A549 (cell line): ENCODE measurements at regions not wholly inside any gene's neighbourhood (a gene's known extent, or its start where the extent isn't known, plus 50 kb on each side); places are given as distances from the start of the nearest gene placed in this dataset.

Experiments
- ATAC-seq, 2 experiments: fragments of 200-7000 bp in 1 of 2; fragments of >200 bp in 1 of 2; cut with Nextera tagmentation in 1 of 2; cut with Tn5 transposase in 1 of 2; 3 replicates each; pipeline versions ENCODE4 v1.8.0 to v1.9.1; 2018 to 2020; ENCODE audit warnings: mild to moderate bottlenecking in 1 of 2, moderate library complexity in 1 of 2
- CTCF ChIA-PET: fragments of 300-600 bp; sonication (Branson Sonifier 250); formaldehyde crosslinking; extraction: SDS; loops from one replicate; lab custom pipeline; 2021; ENCODE audit warnings: antibody characterized with exemption, inconsistent platforms; lab: Yijun Ruan, JAX
- POLR2A ChIA-PET: fragments of 350-600 bp; formaldehyde crosslinking; extraction: SDS; loops from one replicate; lab custom pipeline; 2021; ENCODE audit warnings: antibody characterized with exemption, inconsistent platforms; lab: Yijun Ruan, JAX
- DNase-seq, 2 experiments: peaks; one replicate each; pipeline versions ENCODE4 v3.0.0 to v3.0.0-alpha.2; 2011 to 2016; ENCODE audit warnings: low read depth in 1 of 2, low spot score in 1 of 2
- FAIRE-seq: peaks from 2 replicates; lab custom pipeline; 2011; peaks lifted over from hg19 to GRCh38; lab: Jason Lieb, UNC
- H3K27ac ChIP-seq, 2 experiments: fragments of >200 bp; sonication (Bioruptor Twin); formaldehyde crosslinking; 3 replicates each; pipeline ENCODE4 v1.5.1; 2016 to 2017
- H3K4me1 ChIP-seq: fragments of >200 bp; sonication (Bioruptor Twin); formaldehyde crosslinking; 3 replicates; pipeline ENCODE4 v1.6.1; 2016
- H3K4me2 ChIP-seq: fragments of >200 bp; sonication (Bioruptor Twin); formaldehyde crosslinking; 3 replicates; pipeline ENCODE4 v1.6.1; 2016
- H3K4me3 ChIP-seq: fragments of >200 bp; sonication (Bioruptor Twin); formaldehyde crosslinking; 3 replicates; pipeline ENCODE4 v1.5.1; 2016
- H3K9me3 ChIP-seq: fragments of >200 bp; sonication (Bioruptor Twin); formaldehyde crosslinking; 3 replicates; pipeline ENCODE4 v1.6.1; 2016
- BCL3 ChIP-seq: fragments of >200 bp; sonication (Bioruptor Twin); formaldehyde crosslinking; IDR thresholded peaks from 3 replicates; pipeline ENCODE4 v1.6.1; 2016
- CBX2 ChIP-seq: fragments of 200-600 bp; sonication (generic); IDR thresholded peaks from 2 replicates; pipeline ENCODE4 v1.6.1; 2016; ENCODE audit warnings: low read depth, mild to moderate bottlenecking, borderline replicate concordance
- CBX8 ChIP-seq: fragments of 200-600 bp; sonication (generic); IDR thresholded peaks from 2 replicates; pipeline ENCODE4 v1.6.1; 2016
- CEBPB ChIP-seq, 2 experiments: fragments of >200 bp in 1 of 2; sonication (Bioruptor Twin) in 1 of 2; formaldehyde crosslinking in 1 of 2; IDR thresholded peaks; 2 replicates each; pipeline ENCODE4 v1.6.1; 2012 to 2016
- E2F6 ChIP-seq: IDR thresholded peaks from 2 replicates; pipeline ENCODE4 v1.6.1; 2012; ENCODE audit warnings: low read depth, borderline replicate concordance
- FOXS1 ChIP-seq: fragments of 250-450 bp; sonication (Bioruptor Pico); IDR thresholded peaks from 2 replicates; pipeline ENCODE4 v1.5.0; 2020; ENCODE audit warnings: mild to moderate bottlenecking, moderate library complexity
- GATA3 ChIP-seq: IDR thresholded peaks from 2 replicates; pipeline ENCODE4 v1.6.1; 2012; ENCODE audit warnings: borderline replicate concordance
- HEYL ChIP-seq: fragments of 250-450 bp; sonication (Bioruptor Pico); IDR thresholded peaks from 2 replicates; pipeline ENCODE4 v1.8.0; 2021; ENCODE audit warnings: mild to moderate bottlenecking, moderate library complexity
- HMGXB4 ChIP-seq: fragments of 250-450 bp; sonication (Bioruptor Pico); IDR thresholded peaks from 2 replicates; pipeline ENCODE4 v1.5.0; 2021; ENCODE audit warnings: mild to moderate bottlenecking, moderate library complexity, borderline replicate concordance
- HOXA7 ChIP-seq: fragments of 250-450 bp; sonication (Bioruptor Pico); IDR thresholded peaks from 2 replicates; pipeline ENCODE4 v1.5.0; 2020; ENCODE audit warnings: mild to moderate bottlenecking, moderate library complexity
- JUNB ChIP-seq: fragments of >200 bp; sonication (Bioruptor Twin); formaldehyde crosslinking; IDR thresholded peaks from 2 replicates; pipeline ENCODE4 v1.6.1; 2016
- KDM1A ChIP-seq: fragments of 200-600 bp; sonication (generic); IDR thresholded peaks from 2 replicates; pipeline ENCODE4 v1.6.1; 2016; ENCODE audit warnings: low read depth, mild to moderate bottlenecking
- KDM5A ChIP-seq: fragments of 200-600 bp; sonication (generic); IDR thresholded peaks from 2 replicates; pipeline ENCODE4 v1.6.1; 2016; ENCODE audit warnings: antibody characterized with exemption, mild to moderate bottlenecking
- MYC ChIP-seq: IDR thresholded peaks from 2 replicates; pipeline ENCODE4 v1.6.1; 2012; ENCODE audit warnings: mild to moderate bottlenecking, inconsistent platforms, low read length, improper control_type of control experiment, borderline replicate concordance
- NPAS2 ChIP-seq: fragments of 250-450 bp; sonication (Bioruptor Pico); IDR thresholded peaks from 2 replicates; pipeline ENCODE4 v1.8.0; 2022; ENCODE audit warnings: mild to moderate bottlenecking, moderate library complexity, borderline replicate concordance
- NR3C1 ChIP-seq: fragments of >200 bp; sonication (Bioruptor Twin); formaldehyde crosslinking; IDR thresholded peaks from 3 replicates; pipeline ENCODE4 v1.6.1; 2017
- RCOR1 ChIP-seq: fragments of 150-350 bp; IDR thresholded peaks from 2 replicates; pipeline ENCODE4 v1.6.1; 2014; ENCODE audit warnings: antibody characterized with exemption, low read length, low read depth
- RFX5 ChIP-seq: fragments of 450-650 bp; IDR thresholded peaks from 2 replicates; pipeline ENCODE4 v1.7.1; 2014; ENCODE audit warnings: antibody characterized with exemption, mild to moderate bottlenecking, moderate library complexity
- SMC3 ChIP-seq: fragments of >200 bp; sonication (Bioruptor Twin); formaldehyde crosslinking; IDR thresholded peaks from 3 replicates; pipeline ENCODE4 v1.6.1; 2018; ENCODE audit warnings: inconsistent platforms
- TP53 ChIP-seq: fragments of 250-450 bp; sonication (Bioruptor Pico); IDR thresholded peaks from 2 replicates; pipeline ENCODE4 v1.5.0; 2021; ENCODE audit warnings: mild to moderate bottlenecking, moderate library complexity
- ZC3H11A ChIP-seq: fragments of 450-650 bp; IDR thresholded peaks from 2 replicates; pipeline ENCODE4 v1.6.1; 2014; ENCODE audit warnings: antibody characterized with exemption, mild to moderate bottlenecking
- ZFP36 ChIP-seq: fragments of 450-650 bp; IDR thresholded peaks from 2 replicates; pipeline ENCODE4 v1.6.1; 2014; ENCODE audit warnings: borderline replicate concordance; ENCODE audit not compliant: partially characterized antibody
- ZNF302 ChIP-seq: fragments of 250-450 bp; sonication (Bioruptor Pico); IDR thresholded peaks from 2 replicates; pipeline ENCODE4 v1.9.0; 2021; ENCODE audit warnings: inconsistent platforms, mild to moderate bottlenecking, moderate library complexity
- ZSCAN20 ChIP-seq: fragments of 250-450 bp; sonication (Bioruptor Pico); IDR thresholded peaks from 2 replicates; pipeline ENCODE4 v1.8.0; 2022; ENCODE audit warnings: mild to moderate bottlenecking, moderate library complexity
- WGBS: methylation state at CpG from one replicate; pipeline ENCODE4 v1.1.6; 2017; ENCODE audit errors: missing lambda C conversion rate; 5-methylcytosine and 5-hydroxymethylcytosine counted together
- TF ChIP-seq, protein P1 (sequence below): fragments of 200-600 bp; sonication (generic); IDR thresholded peaks from 2 replicates; pipeline ENCODE4 v1.6.1; 2016; ENCODE audit warnings: antibody characterized with exemption, mild to moderate bottlenecking, moderate library complexity
- TF ChIP-seq, protein P2 (sequence below): fragments of 450-650 bp; IDR thresholded peaks from 2 replicates; pipeline ENCODE4 v1.6.1; 2014; ENCODE audit warnings: antibody characterized with exemption
- TF ChIP-seq, protein P3 (sequence below): IDR thresholded peaks from 2 replicates; pipeline ENCODE4 v1.6.1; 2012

DNA sequence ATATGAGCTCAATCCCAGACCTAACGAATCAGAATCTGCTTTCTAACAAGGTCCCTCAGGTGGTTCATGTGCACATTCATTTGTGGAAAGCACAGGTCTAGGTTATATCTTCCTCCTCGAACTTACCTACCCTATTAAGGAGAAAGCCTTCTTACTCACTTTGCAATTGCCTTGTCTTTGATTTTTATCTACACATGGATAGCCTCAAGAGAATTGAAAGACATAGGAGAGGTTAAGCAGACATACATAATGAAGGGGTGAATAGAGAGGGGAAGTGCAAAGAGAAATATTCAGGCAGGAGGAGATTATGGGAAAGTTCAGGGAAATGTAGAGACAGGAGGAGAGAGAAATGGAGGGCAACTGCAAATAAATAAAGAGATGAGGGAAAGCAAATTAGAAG, 422.9 kb upstream of the ADAMTS9 start:
- Histone ChIP-seq H3K9me3 (no peaks in the 10 kb centered on the region), H3K4me3 (no peak overlapping the region), H3K4me1 (no peaks in the 10 kb centered on the region), H3K4me2 (no peak overlapping the region), H3K27ac (no peak overlapping the region)
- CTCF ChIA-PET, result no interaction called here
- POLR2A ChIA-PET, result no interaction called here
- ATAC-seq, result no peak
- FAIRE-seq, result no peak
- DNase-seq, result no peak
- TF ChIP-seq KDM5A, result no peak
- TF ChIP-seq ZSCAN20 (CRISPR knock-in tag), result no peak
- TF ChIP-seq, protein P1, sequence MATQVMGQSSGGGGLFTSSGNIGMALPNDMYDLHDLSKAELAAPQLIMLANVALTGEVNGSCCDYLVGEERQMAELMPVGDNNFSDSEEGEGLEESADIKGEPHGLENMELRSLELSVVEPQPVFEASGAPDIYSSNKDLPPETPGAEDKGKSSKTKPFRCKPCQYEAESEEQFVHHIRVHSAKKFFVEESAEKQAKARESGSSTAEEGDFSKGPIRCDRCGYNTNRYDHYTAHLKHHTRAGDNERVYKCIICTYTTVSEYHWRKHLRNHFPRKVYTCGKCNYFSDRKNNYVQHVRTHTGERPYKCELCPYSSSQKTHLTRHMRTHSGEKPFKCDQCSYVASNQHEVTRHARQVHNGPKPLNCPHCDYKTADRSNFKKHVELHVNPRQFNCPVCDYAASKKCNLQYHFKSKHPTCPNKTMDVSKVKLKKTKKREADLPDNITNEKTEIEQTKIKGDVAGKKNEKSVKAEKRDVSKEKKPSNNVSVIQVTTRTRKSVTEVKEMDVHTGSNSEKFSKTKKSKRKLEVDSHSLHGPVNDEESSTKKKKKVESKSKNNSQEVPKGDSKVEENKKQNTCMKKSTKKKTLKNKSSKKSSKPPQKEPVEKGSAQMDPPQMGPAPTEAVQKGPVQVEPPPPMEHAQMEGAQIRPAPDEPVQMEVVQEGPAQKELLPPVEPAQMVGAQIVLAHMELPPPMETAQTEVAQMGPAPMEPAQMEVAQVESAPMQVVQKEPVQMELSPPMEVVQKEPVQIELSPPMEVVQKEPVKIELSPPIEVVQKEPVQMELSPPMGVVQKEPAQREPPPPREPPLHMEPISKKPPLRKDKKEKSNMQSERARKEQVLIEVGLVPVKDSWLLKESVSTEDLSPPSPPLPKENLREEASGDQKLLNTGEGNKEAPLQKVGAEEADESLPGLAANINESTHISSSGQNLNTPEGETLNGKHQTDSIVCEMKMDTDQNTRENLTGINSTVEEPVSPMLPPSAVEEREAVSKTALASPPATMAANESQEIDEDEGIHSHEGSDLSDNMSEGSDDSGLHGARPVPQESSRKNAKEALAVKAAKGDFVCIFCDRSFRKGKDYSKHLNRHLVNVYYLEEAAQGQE, result no peak
- no peak for TF ChIP-seq BCL3
- no peak for TF ChIP-seq GATA3
- TF ChIP-seq JUNB, result no peak
- no peak for TF ChIP-seq ZFP36
- no peak for TF ChIP-seq NPAS2 (CRISPR knock-in tag)
- no peak for TF ChIP-seq RCOR1
- no peak for TF ChIP-seq CBX8
- TF ChIP-seq RFX5, result no peak
- no peak for TF ChIP-seq FOXS1 (CRISPR knock-in tag)
- TF ChIP-seq MYC, result no peak
- WGBS, result 0% methylated on average over 2 of the region's 2 CpGs

DNA sequence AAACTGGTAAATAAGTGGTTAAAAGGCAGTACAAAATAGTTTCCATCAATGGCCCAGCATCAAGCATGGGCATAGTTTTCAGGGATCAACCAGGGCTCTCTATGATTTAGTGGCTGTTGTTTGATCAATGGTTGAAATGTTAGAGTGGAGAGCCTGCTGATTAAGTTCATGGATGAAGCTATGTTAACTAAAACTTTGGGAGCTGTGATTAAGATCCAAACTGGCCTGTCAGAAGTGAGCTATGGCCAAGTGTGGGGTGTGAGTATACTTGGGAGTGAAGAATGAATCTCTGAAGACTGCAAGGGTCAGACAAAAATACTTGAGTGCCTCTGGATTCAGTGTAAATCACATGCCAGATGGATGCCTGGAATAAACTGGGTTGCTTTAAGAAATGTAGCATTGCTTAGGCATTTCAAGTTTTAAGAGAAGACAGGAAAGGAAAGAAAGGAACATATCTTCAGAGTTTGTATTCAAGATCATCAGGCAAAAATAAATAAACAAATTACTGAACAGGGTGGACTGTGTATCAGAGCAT, 422.2 kb upstream of the ADAMTS9 start:
- DNase-seq (no peak), FAIRE-seq (no peak), ATAC-seq (no peak)
- POLR2A ChIA-PET, result no interaction called here
- H3K9me3 ChIP-seq, result no peaks in the 10 kb centered on the region
- H3K27ac ChIP-seq, result no peak overlapping the region
- no peak overlapping the region for H3K4me2 ChIP-seq
- CTCF ChIA-PET, result no interaction called here
- TF ChIP-seq ZNF302 (CRISPR knock-in tag), result no peak
- no peak overlapping the region for H3K4me3 ChIP-seq
- no peaks in the 10 kb centered on the region for H3K4me1 ChIP-seq

DNA sequence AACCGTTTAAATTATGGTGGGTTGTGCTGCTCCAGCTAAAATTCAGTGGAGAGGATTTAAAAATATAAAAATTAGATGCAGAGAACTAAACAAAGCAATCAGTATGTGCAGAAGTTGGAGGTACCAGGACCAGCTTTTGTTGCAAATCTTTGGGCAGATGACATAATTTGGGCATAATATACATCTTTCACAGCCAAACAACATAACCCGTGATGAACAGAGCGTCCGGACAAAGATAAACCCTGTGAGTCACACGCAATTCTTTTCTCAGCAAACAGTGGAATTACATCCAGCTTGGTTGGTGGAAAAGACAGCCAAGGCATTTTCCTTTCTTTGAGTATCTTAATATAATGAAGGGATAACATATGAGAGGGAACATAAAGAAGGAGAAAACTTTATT, 419.4 kb upstream of the ADAMTS9 start:
- no peak for DNase-seq
- no peak for TF ChIP-seq HMGXB4 (CRISPR knock-in tag)
- no peak for TF ChIP-seq TP53 (CRISPR knock-in tag)
- TF ChIP-seq ZFP36, result no peak
- TF ChIP-seq, protein P2, sequence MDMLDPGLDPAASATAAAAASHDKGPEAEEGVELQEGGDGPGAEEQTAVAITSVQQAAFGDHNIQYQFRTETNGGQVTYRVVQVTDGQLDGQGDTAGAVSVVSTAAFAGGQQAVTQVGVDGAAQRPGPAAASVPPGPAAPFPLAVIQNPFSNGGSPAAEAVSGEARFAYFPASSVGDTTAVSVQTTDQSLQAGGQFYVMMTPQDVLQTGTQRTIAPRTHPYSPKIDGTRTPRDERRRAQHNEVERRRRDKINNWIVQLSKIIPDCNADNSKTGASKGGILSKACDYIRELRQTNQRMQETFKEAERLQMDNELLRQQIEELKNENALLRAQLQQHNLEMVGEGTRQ, result no peak
- no peak for TF ChIP-seq NR3C1
- TF ChIP-seq CBX2, result no peak
- TF ChIP-seq RCOR1, result no peak
- TF ChIP-seq FOXS1 (CRISPR knock-in tag), result no peak
- TF ChIP-seq ZNF302 (CRISPR knock-in tag), result no peak
- no peak for TF ChIP-seq ZC3H11A
- TF ChIP-seq HEYL (CRISPR knock-in tag), result no peak
- no peak for TF ChIP-seq HOXA7 (CRISPR knock-in tag)
- no peak for TF ChIP-seq KDM1A
- TF ChIP-seq, protein P3, sequence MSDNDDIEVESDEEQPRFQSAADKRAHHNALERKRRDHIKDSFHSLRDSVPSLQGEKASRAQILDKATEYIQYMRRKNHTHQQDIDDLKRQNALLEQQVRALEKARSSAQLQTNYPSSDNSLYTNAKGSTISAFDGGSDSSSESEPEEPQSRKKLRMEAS, result no peak
- no peak for TF ChIP-seq CBX8
- TF ChIP-seq CEBPB (IDR thresholded peaks at IDR 0.05), result no peak
- no peak for TF ChIP-seq ZSCAN20 (CRISPR knock-in tag)
- TF ChIP-seq E2F6, result no peak
- no peak for TF ChIP-seq SMC3

More for the DNA sequence above, 419.4 kb upstream of the ADAMTS9 start:
- H3K27ac ChIP-seq, result no peak overlapping the region
- no peaks in the 10 kb centered on the region for H3K9me3 ChIP-seq
- ATAC-seq (no peak), FAIRE-seq (no peak)
- POLR2A ChIA-PET, result no interaction called here
- H3K4me2 ChIP-seq, result no peak overlapping the region
- WGBS, result 5% methylated on average over 5 of the region's 5 CpGs
- H3K4me3 ChIP-seq, result no peak overlapping the region
- CTCF ChIA-PET, result interaction anchor here (1.1 kb wide), 1 partner anchor 66 kb away, joined by 3 read pairs; no protein-coding TSS in a partner anchor
- no peaks in the 10 kb centered on the region for H3K4me1 ChIP-seq
